Stimulated activated CD8-positive, alpha-beta memory T cell treated with anti-CD3 and anti-CD28 coated beads, Interleukin-4, amount 100 ng/mL, for 24 hours (primary cell): ENCODE measurements at regions not wholly inside any gene's neighbourhood (a gene's known extent, or its start where the extent isn't known, plus 50 kb on each side); places are given as distances from the start of the nearest gene placed in this dataset.

Source experiments
- DNase-seq: peaks from one replicate; pipeline ENCODE4 v3.0.0-alpha.2; 2020; ENCODE audit warnings: low read depth

- no peak for DNase-seq
Measured at GRCh38 chr22:22076361-22076760, 93.8 kb upstream of the TOP3B start.

- no peak for DNase-seq
Measured at GRCh38 chr22:22075382-22076163, 93.0 kb upstream of the TOP3B start.

- no peak for DNase-seq
Measured at GRCh38 chr22:22074634-22075381, 92.2 kb upstream of the TOP3B start.

GRCh38 chr22:22073769-22074561 lies 91.4 kb upstream of the TOP3B start:
- DNase-seq = no peak

- DNase-seq = no peak
Measured at GRCh38 chr22:22072169-22072836, 89.7 kb upstream of the TOP3B start.

GRCh38 chr22:22071455-22071854 lies 88.9 kb upstream of the TOP3B start:
- DNase-seq = no peak

GRCh38 chr22:22070371-22070824 lies 87.8 kb upstream of the TOP3B start:
- no peak for DNase-seq

- no peak for DNase-seq
Measured at GRCh38 chr22:22069450-22070370, 87.1 kb upstream of the TOP3B start.

GRCh38 chr22:22068657-22069056 lies 86.1 kb upstream of the TOP3B start:
- no peak for DNase-seq

GRCh38 chr22:22068025-22068424 lies 85.4 kb upstream of the TOP3B start:
- no peak for DNase-seq

- DNase-seq = no peak
Measured at GRCh38 chr22:22067192-22067591, 84.6 kb upstream of the TOP3B start.

GRCh38 chr22:22064580-22064979 lies 82.0 kb upstream of the TOP3B start:
- DNase-seq = no peak

- DNase-seq = no peak
Measured at GRCh38 chr22:22062306-22062793, 79.8 kb upstream of the TOP3B start.

- no peak for DNase-seq
Measured at GRCh38 chr22:22061085-22062077, 78.8 kb upstream of the TOP3B start.

GRCh38 chr22:22060200-22061084 lies 77.9 kb upstream of the TOP3B start:
- DNase-seq = peak; percentile 42

- DNase-seq = no peak
Measured at GRCh38 chr22:22059291-22060002, 76.9 kb upstream of the TOP3B start.

GRCh38 chr22:22058633-22059290 lies 76.2 kb upstream of the TOP3B start:
- DNase-seq = no peak
